ENCODE measurements at regions not wholly inside any gene's neighbourhood (a gene's known extent, or its start where the extent isn't known, plus 50 kb on each side); places are given as distances from the start of the nearest gene placed in this dataset.

- TF ChIP-seq MTA3 (CRISPR knock-in tag; IDR thresholded peaks at IDR 0.05) (no peak), NR3C1 (CRISPR knock-in tag; IDR thresholded peaks at IDR 0.05) (no peak), ZNF337 (CRISPR knock-in tag; IDR thresholded peaks at IDR 0.05; ENCODE audit: borderline replicate concordance, low read depth) (no peak), ZNF558 (CRISPR knock-in tag; IDR thresholded peaks at IDR 0.05; ENCODE audit: borderline replicate concordance) (no peak), DR1 (CRISPR knock-in tag; IDR thresholded peaks at IDR 0.05) (no peak), RBAK (CRISPR knock-in tag; IDR thresholded peaks at IDR 0.05) (no peak), CCAR2 (optimal IDR thresholded peaks at IDR 0.05; ENCODE audit: low read depth, low read length) (no peak), ZNF441 (CRISPR knock-in tag; IDR thresholded peaks at IDR 0.05; ENCODE audit: borderline replicate concordance) (no peak), ZSCAN31 (CRISPR knock-in tag; IDR thresholded peaks at IDR 0.05; ENCODE audit: low read depth) (no peak), ELF3 (CRISPR knock-in tag; IDR thresholded peaks at IDR 0.05) (peak; percentile 60; the same call in 1 of the 2 replicates), ZNF629 (CRISPR knock-in tag; conservative IDR thresholded peaks at IDR 0.05) (peak; percentile 97), HMG20A (CRISPR knock-in tag; IDR thresholded peaks at IDR 0.05; ENCODE audit: borderline replicate concordance) (peak; percentile 69; the same call in 1 of the 2 replicates), ZNF749 (CRISPR knock-in tag; IDR thresholded peaks at IDR 0.05; ENCODE audit: borderline replicate concordance) (no peak), MXI1 (IDR thresholded peaks at IDR 0.05; ENCODE audit: borderline replicate concordance, low read depth, low read length) (no peak), E2F5 (CRISPR knock-in tag; conservative IDR thresholded peaks at IDR 0.05) (no peak), ZNF333 (CRISPR knock-in tag; IDR thresholded peaks at IDR 0.05; ENCODE audit: borderline replicate concordance) (no peak), MIXL1 (CRISPR knock-in tag; IDR thresholded peaks at IDR 0.05) (no peak), ZNF557 (CRISPR knock-in tag; IDR thresholded peaks at IDR 0.05) (no peak), KAT8 (CRISPR knock-in tag; IDR thresholded peaks at IDR 0.05) (0 out of 2 replicates have a peak, but pooled peaks have one; percentile 15), YEATS2 (CRISPR knock-in tag; IDR thresholded peaks at IDR 0.05; ENCODE audit: borderline replicate concordance) (no peak), HNF1B (CRISPR knock-in tag; IDR thresholded peaks at IDR 0.05) (no peak), CC2D1A (CRISPR knock-in tag; IDR thresholded peaks at IDR 0.05) (no peak), ZNF24 (IDR thresholded peaks at IDR 0.05) (no peak), IKZF4 (CRISPR knock-in tag; IDR thresholded peaks at IDR 0.05; ENCODE audit: borderline replicate concordance, low read depth, not compliant biosample characterization) (no peak)
- TF ChIP-seq, protein P1, sequence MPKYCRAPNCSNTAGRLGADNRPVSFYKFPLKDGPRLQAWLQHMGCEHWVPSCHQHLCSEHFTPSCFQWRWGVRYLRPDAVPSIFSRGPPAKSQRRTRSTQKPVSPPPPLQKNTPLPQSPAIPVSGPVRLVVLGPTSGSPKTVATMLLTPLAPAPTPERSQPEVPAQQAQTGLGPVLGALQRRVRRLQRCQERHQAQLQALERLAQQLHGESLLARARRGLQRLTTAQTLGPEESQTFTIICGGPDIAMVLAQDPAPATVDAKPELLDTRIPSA (CRISPR knock-in tag; IDR thresholded peaks at IDR 0.05; ENCODE audit: borderline replicate concordance): no peak
- TF ChIP-seq, protein P2, sequence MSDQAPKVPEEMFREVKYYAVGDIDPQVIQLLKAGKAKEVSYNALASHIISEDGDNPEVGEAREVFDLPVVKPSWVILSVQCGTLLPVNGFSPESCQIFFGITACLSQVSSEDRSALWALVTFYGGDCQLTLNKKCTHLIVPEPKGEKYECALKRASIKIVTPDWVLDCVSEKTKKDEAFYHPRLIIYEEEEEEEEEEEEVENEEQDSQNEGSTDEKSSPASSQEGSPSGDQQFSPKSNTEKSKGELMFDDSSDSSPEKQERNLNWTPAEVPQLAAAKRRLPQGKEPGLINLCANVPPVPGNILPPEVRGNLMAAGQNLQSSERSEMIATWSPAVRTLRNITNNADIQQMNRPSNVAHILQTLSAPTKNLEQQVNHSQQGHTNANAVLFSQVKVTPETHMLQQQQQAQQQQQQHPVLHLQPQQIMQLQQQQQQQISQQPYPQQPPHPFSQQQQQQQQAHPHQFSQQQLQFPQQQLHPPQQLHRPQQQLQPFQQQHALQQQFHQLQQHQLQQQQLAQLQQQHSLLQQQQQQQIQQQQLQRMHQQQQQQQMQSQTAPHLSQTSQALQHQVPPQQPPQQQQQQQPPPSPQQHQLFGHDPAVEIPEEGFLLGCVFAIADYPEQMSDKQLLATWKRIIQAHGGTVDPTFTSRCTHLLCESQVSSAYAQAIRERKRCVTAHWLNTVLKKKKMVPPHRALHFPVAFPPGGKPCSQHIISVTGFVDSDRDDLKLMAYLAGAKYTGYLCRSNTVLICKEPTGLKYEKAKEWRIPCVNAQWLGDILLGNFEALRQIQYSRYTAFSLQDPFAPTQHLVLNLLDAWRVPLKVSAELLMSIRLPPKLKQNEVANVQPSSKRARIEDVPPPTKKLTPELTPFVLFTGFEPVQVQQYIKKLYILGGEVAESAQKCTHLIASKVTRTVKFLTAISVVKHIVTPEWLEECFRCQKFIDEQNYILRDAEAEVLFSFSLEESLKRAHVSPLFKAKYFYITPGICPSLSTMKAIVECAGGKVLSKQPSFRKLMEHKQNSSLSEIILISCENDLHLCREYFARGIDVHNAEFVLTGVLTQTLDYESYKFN (CRISPR knock-in tag; conservative IDR thresholded peaks at IDR 0.05): peak; percentile 86
Observed at GRCh38 chr11:70637949-70638583, 239.7 kb downstream of the CTTN start (continued).
